DND-41 (cell line): ENCODE measurements at regions not wholly inside any gene's neighbourhood (a gene's known extent, or its start where the extent isn't known, plus 50 kb on each side); places are given as distances from the start of the nearest gene placed in this dataset.
"Not testable (repeated sequence)": the region's sequence is repeated elsewhere in the genome, so short reads cannot be mapped to it uniquely, and the experiment has no call there.

ENCODE experiments used
- ATAC-seq: fragments of 200-7000 bp; cut with Tn5 transposase; 3 replicates; pipeline ENCODE4 v1.9.1; 2021; ENCODE audit warnings: low read depth; ENCODE audit not compliant: insufficient read depth
- DNase-seq: peaks from one replicate; pipeline ENCODE4 v3.0.0-alpha.2; 2020
- H2AFZ ChIP-seq: 2 replicates; pipeline ENCODE4 v1.6.0; 2012; ENCODE audit warnings: low read depth, low read length
- H3K27ac ChIP-seq: 2 replicates; pipeline ENCODE4 v1.5.1; 2012; ENCODE audit warnings: low read length, inconsistent platforms
- H3K27me3 ChIP-seq: fragments of 200-600 bp; sonication (generic); 2 replicates; pipeline ENCODE4 v1.6.0; 2012; ENCODE audit warnings: low read length, mild to moderate bottlenecking, inconsistent platforms; ENCODE audit not compliant: insufficient read depth, poor library complexity
- H3K36me3 ChIP-seq: 2 replicates; pipeline ENCODE4 v1.5.1; 2012; ENCODE audit warnings: low read length, inconsistent platforms; ENCODE audit not compliant: insufficient read depth
- H3K4me1 ChIP-seq: 2 replicates; pipeline ENCODE4 v1.5.1; 2012; ENCODE audit warnings: mild to moderate bottlenecking, low read length; ENCODE audit not compliant: insufficient read depth
- H3K4me2 ChIP-seq: 2 replicates; pipeline ENCODE4 v1.6.0; 2012; ENCODE audit warnings: mild to moderate bottlenecking, moderate library complexity, low read length, inconsistent platforms; ENCODE audit not compliant: insufficient read depth
- H3K4me3 ChIP-seq, 2 experiments: fragments of 200-600 bp in 1 of 2; shearing (Covaris generic) in 1 of 2; 2 replicates each; pipeline ENCODE4 v1.5.1; 2012 to 2016; ENCODE audit warnings: inconsistent platforms in 2 of 2, low read length in 2 of 2, mild to moderate bottlenecking in 2 of 2, low read depth in 1 of 2, moderate library complexity in 1 of 2
- H3K79me2 ChIP-seq: 2 replicates; pipeline ENCODE4 v1.6.0; 2012; ENCODE audit warnings: low read length, inconsistent platforms; ENCODE audit not compliant: insufficient read depth
- H3K9ac ChIP-seq: 2 replicates; pipeline ENCODE4 v1.6.0; 2012; ENCODE audit warnings: low read depth, mild to moderate bottlenecking, inconsistent platforms, low read length, moderate library complexity
- H3K9me3 ChIP-seq: 2 replicates; pipeline ENCODE4 v1.5.1; 2012; ENCODE audit warnings: low read length, moderate library complexity, mild to moderate bottlenecking, inconsistent platforms; ENCODE audit not compliant: insufficient read depth, severe bottlenecking
- H4K20me1 ChIP-seq: 2 replicates; pipeline ENCODE4 v1.6.0; 2012; ENCODE audit warnings: low read length; ENCODE audit not compliant: insufficient read depth
- CTCF ChIP-seq: IDR thresholded peaks from 2 replicates; pipeline ENCODE4 v1.5.1; 2012; ENCODE audit warnings: borderline replicate concordance, low read length, moderate library complexity, mild to moderate bottlenecking; ENCODE audit not compliant: poor library complexity, severe bottlenecking; ENCODE audit errors: extremely low read depth
- EZH2 ChIP-seq: IDR thresholded peaks from 3 replicates; pipeline ENCODE4 v1.6.1; 2012; ENCODE audit warnings: borderline replicate concordance, low read depth, mild to moderate bottlenecking, moderate library complexity, low read length, inconsistent platforms; ENCODE audit not compliant: severe bottlenecking

- Histone ChIP-seq H2AFZ (no peak overlapping the region), H3K9ac (no peak overlapping the region), H3K27me3 (no peaks in the 10 kb centered on the region)
Observed at GRCh38 chrX:140151316-140151715, 186.0 kb upstream of the CXorf66 start.

GRCh38 chrX:140149761-140150160 lies 184.4 kb upstream of the CXorf66 start:
- no peak overlapping the region for H3K4me3 ChIP-seq
- H3K79me2 ChIP-seq, result no peaks in the 10 kb centered on the region
- no peak overlapping the region for H2AFZ ChIP-seq
- H3K4me1 ChIP-seq, result no peaks in the 10 kb centered on the region
- ATAC-seq (no peak), DNase-seq (no peak)
- no peak overlapping the region for H3K4me2 ChIP-seq
- no peak overlapping the region for H3K27ac ChIP-seq
- H4K20me1 ChIP-seq, result no peaks in the 10 kb centered on the region
- no peak for TF ChIP-seq CTCF
- no peak for TF ChIP-seq EZH2
- no peak overlapping the region for H3K9ac ChIP-seq
- H3K27me3 ChIP-seq, result no peaks in the 10 kb centered on the region
- H3K36me3 ChIP-seq, result no peaks in the 10 kb centered on the region
- no peaks in the 10 kb centered on the region for H3K9me3 ChIP-seq

More at GRCh38 chrX:140151316-140151715, 186.0 kb upstream of the CXorf66 start:
- Histone ChIP-seq H3K9me3 (no peaks in the 10 kb centered on the region), H3K27ac (no peak overlapping the region), H3K4me2 (no peak overlapping the region), H3K36me3 (no peaks in the 10 kb centered on the region), H4K20me1 (no peaks in the 10 kb centered on the region), H3K4me1 (no peaks in the 10 kb centered on the region), H3K79me2 (no peaks in the 10 kb centered on the region), H3K4me3 (no peak overlapping the region)
- ATAC-seq (no peak), DNase-seq (no peak)
- no peak for TF ChIP-seq CTCF
- TF ChIP-seq EZH2, result no peak

- H3K79me2 ChIP-seq, result no peaks in the 10 kb centered on the region
- H3K27me3 ChIP-seq, result no peaks in the 10 kb centered on the region
- H3K27ac ChIP-seq, result no peak overlapping the region
- no peaks in the 10 kb centered on the region for H4K20me1 ChIP-seq
- no peak overlapping the region for H3K4me3 ChIP-seq
- no peaks in the 10 kb centered on the region for H3K9me3 ChIP-seq
- H3K4me2 ChIP-seq, result no peak overlapping the region
- TF ChIP-seq CTCF (peak; percentile 65), EZH2 (no peak)
- DNase-seq (peak; percentile 17), ATAC-seq (peak; percentile 49; the same call in 2 of the 3 replicates)
- no peak overlapping the region for H2AFZ ChIP-seq
- H3K4me1 ChIP-seq, result no peaks in the 10 kb centered on the region
- H3K36me3 ChIP-seq, result no peaks in the 10 kb centered on the region
- no peak overlapping the region for H3K9ac ChIP-seq
Observed at GRCh38 chrX:140141444-140142029, 176.2 kb upstream of the CXorf66 start.

- H4K20me1 ChIP-seq, H3K4me1 ChIP-seq, H3K9me3 ChIP-seq, DNase-seq, H3K27me3 ChIP-seq, ATAC-seq, H2AFZ ChIP-seq, H3K4me2 ChIP-seq, H3K9ac ChIP-seq, H3K27ac ChIP-seq, H3K36me3 ChIP-seq, H3K4me3 ChIP-seq, H3K79me2 ChIP-seq: not testable (repeated sequence)
Observed at GRCh38 chrX:140138492-140138891, 173.2 kb upstream of the CXorf66 start.

GRCh38 chrX:140138065-140138464 lies 172.7 kb upstream of the CXorf66 start:
- H3K4me1 ChIP-seq, H3K27me3 ChIP-seq, H3K4me3 ChIP-seq, H3K79me2 ChIP-seq, H3K27ac ChIP-seq, ATAC-seq, H3K36me3 ChIP-seq, H2AFZ ChIP-seq, H3K9me3 ChIP-seq, H3K4me2 ChIP-seq, H4K20me1 ChIP-seq, DNase-seq, H3K9ac ChIP-seq: not testable (repeated sequence)
